BE2C (cell line): ENCODE measurements at regions not wholly inside any gene's neighbourhood (a gene's known extent, or its start where the extent isn't known, plus 50 kb on each side); places are given as distances from the start of the nearest gene placed in this dataset.

Source experiments
- DNase-seq: peaks from one replicate; pipeline ENCODE4 v3.0.0-alpha.2; 2020
- H3K27me3 ChIP-seq: fragments of 250-450 bp; sonication (Bioruptor Pico); 2 replicates; pipeline ENCODE4 v1.5.1; 2020; ENCODE audit warnings: mild to moderate bottlenecking
- H3K36me3 ChIP-seq: fragments of 250-450 bp; sonication (Bioruptor Pico); 2 replicates; pipeline ENCODE4 v1.5.1; 2020; ENCODE audit warnings: mild to moderate bottlenecking
- H3K4me1 ChIP-seq: fragments of 250-450 bp; sonication (Bioruptor Pico); 2 replicates; pipeline ENCODE4 v1.5.1; 2020
- H3K4me3 ChIP-seq: 2 replicates; pipeline ENCODE4 v1.5.1; 2011; ENCODE audit warnings: low read depth, low read length
- H3K9me3 ChIP-seq: fragments of 250-450 bp; sonication (Bioruptor Pico); 2 replicates; pipeline ENCODE4 v1.5.1; 2020
- CTCF ChIP-seq: IDR thresholded peaks from 2 replicates; pipeline ENCODE4 v1.5.1; 2012; ENCODE audit warnings: mild to moderate bottlenecking, low read depth, low read length

- H3K4me1 ChIP-seq, result no peaks in the 10 kb centered on the region
- no peaks in the 10 kb centered on the region for H3K36me3 ChIP-seq
- no peaks in the 10 kb centered on the region for H3K27me3 ChIP-seq
- TF ChIP-seq CTCF, result no peak
- H3K9me3 ChIP-seq, result no peaks in the 10 kb centered on the region; the same call in 1 of the 2 replicates
- H3K4me3 ChIP-seq, result no peak overlapping the region
- no peak for DNase-seq
Measured at GRCh38 chr6:19175023-19175422, 662.1 kb upstream of the ID4 start.

- TF ChIP-seq CTCF, result no peak
- H3K27me3 ChIP-seq, result no peaks in the 10 kb centered on the region
- no peaks in the 10 kb centered on the region for H3K4me1 ChIP-seq
- no peak overlapping the region for H3K4me3 ChIP-seq
- H3K9me3 ChIP-seq, result no peaks in the 10 kb centered on the region
- no peak for DNase-seq
- no peaks in the 10 kb centered on the region for H3K36me3 ChIP-seq
Measured at GRCh38 chr6:19180348-19181072, 656.7 kb upstream of the ID4 start.

- TF ChIP-seq CTCF, result no peak
- H3K4me3 ChIP-seq, result no peak overlapping the region
- no peaks in the 10 kb centered on the region for H3K9me3 ChIP-seq
- no peak for DNase-seq
- no peaks in the 10 kb centered on the region for H3K4me1 ChIP-seq
- no peaks in the 10 kb centered on the region for H3K36me3 ChIP-seq
- no peaks in the 10 kb centered on the region for H3K27me3 ChIP-seq
Measured at GRCh38 chr6:19181211-19181610, 656.0 kb upstream of the ID4 start.

GRCh38 chr6:19193624-19194023, 643.5 kb upstream of the ID4 start:
- H3K4me3 ChIP-seq, result no peak overlapping the region
- H3K9me3 ChIP-seq, result no peaks in the 10 kb centered on the region
- H3K36me3 ChIP-seq, result no peaks in the 10 kb centered on the region
- DNase-seq, result no peak
- H3K27me3 ChIP-seq, result no peaks in the 10 kb centered on the region
- no peaks in the 10 kb centered on the region for H3K4me1 ChIP-seq
- TF ChIP-seq CTCF, result no peak

GRCh38 chr6:19204445-19204844, 632.7 kb upstream of the ID4 start:
- Histone ChIP-seq H3K27me3 (no peaks in the 10 kb centered on the region), H3K9me3 (no peaks in the 10 kb centered on the region; the same call in none of the 2 replicates), H3K36me3 (no peaks in the 10 kb centered on the region), H3K4me3 (no peak overlapping the region), H3K4me1 (no peaks in the 10 kb centered on the region)
- DNase-seq, result no peak
- no peak for TF ChIP-seq CTCF

GRCh38 chr6:19205076-19205475, 632.1 kb upstream of the ID4 start:
- no peak for TF ChIP-seq CTCF
- DNase-seq, result no peak
- Histone ChIP-seq H3K4me1 (no peaks in the 10 kb centered on the region), H3K27me3 (no peaks in the 10 kb centered on the region), H3K4me3 (no peak overlapping the region), H3K9me3 (no peaks in the 10 kb centered on the region; the same call in none of the 2 replicates), H3K36me3 (no peaks in the 10 kb centered on the region)
